Activated CD8-positive, alpha-beta memory T cell treated with anti-CD3 and anti-CD28 coated beads for 24 hours (primary cell): ENCODE measurements at regions not wholly inside any gene's neighbourhood (a gene's known extent, or its start where the extent isn't known, plus 50 kb on each side); places are given as distances from the start of the nearest gene placed in this dataset.
"Not testable (repeated sequence)": the region's sequence is repeated elsewhere in the genome, so short reads cannot be mapped to it uniquely, and the experiment has no call there.

Source experiments
- DNase-seq: peaks from one replicate; pipeline ENCODE4 v3.0.0-alpha.2; 2020

- no peak for DNase-seq
Observed at GRCh38 chr2:22450831-22451230, 934.1 kb upstream of the KLHL29 start.

- DNase-seq: no peak
Observed at GRCh38 chr2:22454826-22455485, 930.0 kb upstream of the KLHL29 start.

- DNase-seq: no peak
Observed at GRCh38 chr2:22458440-22458839, 926.5 kb upstream of the KLHL29 start.

GRCh38 chr2:22475103-22475502, 909.9 kb upstream of the KLHL29 start:
- not testable (repeated sequence) for DNase-seq

- no peak for DNase-seq
Observed at GRCh38 chr2:22478329-22478728, 906.6 kb upstream of the KLHL29 start.

GRCh38 chr2:22481486-22482259, 903.3 kb upstream of the KLHL29 start:
- DNase-seq: no peak

GRCh38 chr2:22483036-22483435, 901.9 kb upstream of the KLHL29 start:
- no peak for DNase-seq

GRCh38 chr2:22485486-22485885, 899.5 kb upstream of the KLHL29 start:
- no peak for DNase-seq

GRCh38 chr2:22486343-22486742, 898.6 kb upstream of the KLHL29 start:
- no peak for DNase-seq

- DNase-seq: no peak
Observed at GRCh38 chr2:22487036-22487435, 897.9 kb upstream of the KLHL29 start.

- no peak for DNase-seq
Observed at GRCh38 chr2:22487541-22487940, 897.4 kb upstream of the KLHL29 start.

- DNase-seq: no peak
Observed at GRCh38 chr2:22491442-22491841, 893.5 kb upstream of the KLHL29 start.

- DNase-seq: no peak
Observed at GRCh38 chr2:22494156-22494555, 890.8 kb upstream of the KLHL29 start.

GRCh38 chr2:22497064-22497463, 887.9 kb upstream of the KLHL29 start:
- no peak for DNase-seq

- no peak for DNase-seq
Observed at GRCh38 chr2:22497789-22498188, 887.2 kb upstream of the KLHL29 start.

- DNase-seq: no peak
Observed at GRCh38 chr2:22499082-22499839, 885.7 kb upstream of the KLHL29 start.

- DNase-seq: no peak
Observed at GRCh38 chr2:22500555-22500935, 884.4 kb upstream of the KLHL29 start.

- no peak for DNase-seq
Observed at GRCh38 chr2:22501851-22502250, 883.1 kb upstream of the KLHL29 start.

GRCh38 chr2:22513563-22513962, 871.4 kb upstream of the KLHL29 start:
- DNase-seq: no peak

GRCh38 chr2:22517141-22517540, 867.8 kb upstream of the KLHL29 start:
- no peak for DNase-seq

GRCh38 chr2:22518641-22519040, 866.3 kb upstream of the KLHL29 start:
- no peak for DNase-seq

GRCh38 chr2:22520369-22521288, 864.4 kb upstream of the KLHL29 start:
- no peak for DNase-seq

GRCh38 chr2:22521620-22522019, 863.4 kb upstream of the KLHL29 start:
- DNase-seq: no peak
